ENCODE measurements at regions not wholly inside any gene's neighbourhood (a gene's known extent, or its start where the extent isn't known, plus 50 kb on each side); places are given as distances from the start of the nearest gene placed in this dataset.

DNA sequence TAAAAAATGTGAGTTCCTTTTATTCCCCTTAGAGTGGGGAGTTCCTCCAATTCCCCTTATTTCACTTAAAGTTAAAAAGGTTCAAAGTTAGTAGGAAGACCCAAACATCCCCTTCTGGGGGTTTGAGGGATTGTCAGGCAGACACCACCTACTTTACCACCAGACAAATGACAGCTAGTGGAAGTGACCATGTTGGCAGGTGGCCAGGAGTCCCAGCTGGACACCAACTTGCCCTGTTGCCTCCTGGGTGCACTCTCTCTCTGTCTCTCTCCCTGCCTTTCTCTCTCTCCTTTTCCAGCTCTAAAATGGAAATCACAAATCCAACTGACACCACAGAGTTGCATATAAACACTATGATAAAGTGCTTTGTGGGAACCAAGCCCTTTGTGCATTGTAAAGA lies 307.7 kb upstream of the TLE4 start:
- FAIRE-seq (no peak), DNase-seq (ENCODE audit: insufficient read length, low spot score) (no peak)

GRCh38 chr9:79264511-79265355 lies 307.0 kb upstream of the TLE4 start:
- FAIRE-seq (no peak), DNase-seq (ENCODE audit: insufficient read length, low spot score) (no peak)

GRCh38 chr9:79266986-79267385 lies 304.8 kb upstream of the TLE4 start:
- FAIRE-seq (no peak), DNase-seq (ENCODE audit: insufficient read length, low spot score) (no peak)

DNA sequence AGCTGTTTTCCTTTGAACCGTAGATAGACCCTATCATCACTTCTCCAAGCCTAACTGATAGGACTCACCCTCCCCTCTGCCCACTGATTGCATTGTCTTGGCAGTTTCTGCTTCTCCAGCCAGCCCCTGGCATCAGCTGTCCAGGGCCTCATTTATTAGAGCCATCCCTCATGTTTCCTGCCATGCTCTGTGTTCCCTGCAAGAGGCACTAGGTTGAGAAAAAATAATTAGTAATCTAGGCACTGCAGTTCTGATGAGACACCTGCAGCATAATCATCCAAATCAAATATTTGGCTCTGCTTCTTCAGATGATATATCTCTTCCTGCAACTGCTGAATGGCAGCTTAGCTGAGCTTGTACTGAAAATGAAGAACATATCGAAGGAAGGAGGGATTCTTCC lies 303.0 kb upstream of the TLE4 start:
- FAIRE-seq (no peak), DNase-seq (ENCODE audit: insufficient read length, low spot score) (no peak)

- DNase-seq (ENCODE audit: insufficient read length, low spot score) (no peak), FAIRE-seq (no peak)
Measured at GRCh38 chr9:79273311-79273710, 298.5 kb upstream of the TLE4 start.

- FAIRE-seq: no peak
Measured at GRCh38 chr9:79279356-79279755, 292.4 kb upstream of the TLE4 start.

GRCh38 chr9:79280691-79281090 lies 291.1 kb upstream of the TLE4 start:
- FAIRE-seq (no peak), DNase-seq (ENCODE audit: insufficient read length, low spot score) (no peak)

More at GRCh38 chr9:79279356-79279755, 292.4 kb upstream of the TLE4 start:
- DNase-seq (ENCODE audit: insufficient read length, low spot score): no peak

- no peak for DNase-seq (ENCODE audit: insufficient read length, low spot score)
- no peak for FAIRE-seq
Measured at GRCh38 chr9:79284081-79284480, 287.7 kb upstream of the TLE4 start.

- FAIRE-seq (no peak), DNase-seq (ENCODE audit: insufficient read length, low spot score) (no peak)
Measured at GRCh38 chr9:79286992-79287707, 284.6 kb upstream of the TLE4 start.

DNA sequence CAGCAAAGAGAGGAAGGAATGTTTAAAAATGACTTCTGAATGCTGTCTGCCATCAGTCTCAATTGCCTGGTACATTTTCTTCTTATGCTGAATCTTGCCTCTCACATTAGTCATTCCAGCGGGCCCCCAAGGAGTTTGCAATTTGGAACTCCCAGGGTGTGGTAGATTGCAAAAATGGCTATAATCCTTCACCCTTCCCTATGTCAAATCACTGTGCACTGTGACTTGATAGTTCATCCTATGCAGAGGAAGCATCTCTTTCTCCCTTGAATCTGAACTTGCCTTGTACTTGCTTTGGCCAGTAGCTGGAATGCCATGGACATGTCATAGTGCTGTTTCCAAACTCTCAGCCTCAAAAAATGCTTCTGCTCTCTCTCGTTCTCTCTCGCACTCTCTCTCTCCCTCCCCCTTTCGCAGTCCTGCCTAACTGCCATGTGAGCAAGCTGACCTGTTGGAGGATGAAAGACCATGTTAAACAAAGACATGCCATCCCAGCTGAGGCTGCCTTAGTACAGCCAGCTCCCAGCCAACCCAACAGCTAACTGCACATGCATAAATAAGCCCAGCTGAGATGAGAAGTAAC lies 284.0 kb upstream of the TLE4 start:
- DNase-seq (ENCODE audit: insufficient read length, low spot score) (no peak), FAIRE-seq (no peak)

- DNase-seq (ENCODE audit: insufficient read length, low spot score) (no peak), FAIRE-seq (no peak)
Measured at GRCh38 chr9:79289856-79290255, 281.9 kb upstream of the TLE4 start.

DNA sequence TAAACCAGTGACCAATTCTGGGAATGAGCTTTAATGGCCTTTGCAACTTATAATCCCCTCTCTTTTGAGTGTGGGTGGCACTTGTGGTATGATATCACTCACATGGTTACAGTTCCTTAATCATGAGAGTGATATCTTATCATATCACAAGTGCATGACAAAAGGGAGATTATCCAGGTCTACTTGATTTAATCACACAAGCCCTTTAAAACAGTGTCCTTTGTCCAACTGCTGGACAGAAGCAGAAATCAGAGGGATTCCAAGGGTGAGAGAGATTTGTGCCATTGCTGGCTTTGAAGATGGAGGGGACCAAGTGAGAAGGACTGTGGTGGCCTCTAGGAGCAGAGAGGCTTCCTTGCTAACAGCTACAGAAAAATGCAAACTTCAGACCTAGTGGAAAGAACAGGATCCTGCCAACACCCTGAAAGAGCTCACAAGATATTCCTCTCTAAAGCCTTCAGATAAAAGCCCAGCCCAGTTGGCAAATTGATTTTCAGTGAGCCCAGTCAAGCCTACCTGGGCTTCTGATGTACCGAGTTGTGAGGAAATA lies 279.0 kb upstream of the TLE4 start:
- FAIRE-seq (no peak), DNase-seq (ENCODE audit: insufficient read length, low spot score) (no peak)

GRCh38 chr9:79300068-79300467 lies 271.7 kb upstream of the TLE4 start:
- FAIRE-seq (no peak), DNase-seq (ENCODE audit: insufficient read length, low spot score) (no peak)

- no peak for DNase-seq (ENCODE audit: insufficient read length, low spot score)
- FAIRE-seq: no peak
Measured at GRCh38 chr9:79301085-79301484, 270.7 kb upstream of the TLE4 start.

DNA sequence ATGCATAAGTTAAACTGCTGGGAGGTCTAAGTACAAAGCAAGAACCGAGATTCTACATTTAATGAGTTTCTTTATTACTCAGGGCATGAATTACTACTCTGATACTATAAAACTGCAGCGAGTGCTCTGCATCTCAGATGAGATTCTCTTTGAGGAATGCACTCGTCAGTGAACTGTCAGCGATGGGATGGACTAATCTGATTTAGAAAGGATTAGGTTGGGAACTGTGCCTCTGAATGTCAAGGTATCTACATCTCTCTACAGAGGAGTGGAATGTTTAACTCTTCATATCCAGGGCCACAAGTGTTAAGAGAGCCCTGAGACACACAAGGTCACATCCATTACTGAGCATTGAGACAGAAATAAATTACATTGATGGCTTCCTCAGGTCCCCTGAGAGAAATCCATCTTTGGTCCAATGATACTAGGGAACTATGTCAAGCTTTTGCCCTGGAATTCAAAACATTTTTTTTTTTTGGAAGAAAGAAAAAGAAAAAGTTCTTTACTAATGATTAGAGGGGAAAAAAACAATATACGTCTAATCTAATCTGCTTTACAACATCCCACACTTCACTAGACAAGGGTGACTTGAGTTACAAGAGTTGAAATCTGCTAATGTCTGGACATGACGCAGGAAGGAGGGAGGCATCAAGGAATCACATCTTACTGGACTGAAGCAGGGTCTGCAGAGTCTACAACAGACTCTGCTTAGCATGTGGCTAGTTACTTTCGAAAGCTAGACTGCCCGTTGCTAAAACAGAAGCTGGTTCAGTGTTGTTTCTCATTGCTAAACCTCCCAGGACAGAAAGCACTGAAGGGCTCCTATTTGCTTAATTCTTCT lies 270.0 kb upstream of the TLE4 start:
- FAIRE-seq: no peak

GRCh38 chr9:79302569-79302968 lies 269.2 kb upstream of the TLE4 start:
- DNase-seq (ENCODE audit: insufficient read length, low spot score): no peak
- no peak for FAIRE-seq

More for the DNA sequence above, 270.0 kb upstream of the TLE4 start:
- peak; percentile 4 for DNase-seq (ENCODE audit: insufficient read length, low spot score)

DNA sequence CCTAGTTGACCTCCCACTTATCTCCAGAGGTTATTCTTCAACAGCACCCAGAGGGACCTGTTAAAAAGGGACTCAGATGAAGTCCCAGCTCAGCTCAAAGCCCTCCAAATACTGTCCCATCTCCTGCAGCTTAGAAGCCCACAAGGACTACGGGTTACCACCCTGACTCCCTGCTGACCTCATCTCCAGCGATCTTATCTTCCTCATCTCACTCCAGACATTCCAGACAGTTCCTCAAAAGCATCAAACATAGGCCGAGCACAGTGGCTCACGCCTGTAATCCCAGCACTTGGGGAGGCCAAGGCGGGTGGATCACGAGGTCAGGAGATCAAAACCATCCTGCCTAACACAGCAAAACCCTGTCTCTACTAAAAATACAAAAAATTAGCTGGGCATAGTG lies 263.8 kb upstream of the TLE4 start:
- DNase-seq (ENCODE audit: insufficient read length, low spot score) (no peak), FAIRE-seq (no peak)

- no peak for FAIRE-seq
Measured at GRCh38 chr9:79312686-79313421, 258.9 kb upstream of the TLE4 start.

GRCh38 chr9:79325501-79325900 lies 246.3 kb upstream of the TLE4 start:
- DNase-seq (ENCODE audit: insufficient read length, low spot score) (no peak), FAIRE-seq (no peak)

More at GRCh38 chr9:79312686-79313421, 258.9 kb upstream of the TLE4 start:
- no peak for DNase-seq (ENCODE audit: insufficient read length, low spot score)

DNA sequence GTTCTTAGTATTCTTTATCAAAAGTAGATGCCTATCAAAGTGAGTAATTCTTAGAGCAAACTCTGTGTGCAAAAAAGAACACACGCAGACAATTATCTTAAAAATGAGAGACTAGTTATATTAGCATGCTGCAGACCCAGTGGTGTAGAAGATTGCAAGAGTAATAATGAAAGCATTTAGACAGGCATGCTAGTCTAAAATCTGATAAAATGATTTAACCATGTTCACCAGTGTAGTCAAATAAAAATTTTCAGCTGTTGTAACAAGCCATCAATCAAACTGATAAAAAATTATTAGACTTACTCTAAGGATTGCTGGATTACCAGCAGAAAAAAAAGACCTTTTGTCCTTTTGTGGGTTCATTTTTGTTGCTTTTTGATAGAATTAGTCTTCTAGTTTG lies 241.9 kb upstream of the TLE4 start:
- FAIRE-seq (no peak), DNase-seq (ENCODE audit: insufficient read length, low spot score) (no peak)

All from HTR-8/SVneo (cell line).